Stimulated activated CD4-positive, alpha-beta T cell treated with anti-CD3 and anti-CD28 coated beads, TNF-alpha, amount 100 ng/mL, for 1 hour (primary cell): ENCODE measurements at regions not wholly inside any gene's neighbourhood (a gene's known extent, or its start where the extent isn't known, plus 50 kb on each side); places are given as distances from the start of the nearest gene placed in this dataset.

Source experiments
- DNase-seq, 3 donors: peaks; one replicate each; pipeline ENCODE4 v3.0.0-alpha.2; 2020; ENCODE audit warnings: low read depth in 3 of 3, low spot score in 1 of 3

GRCh38 chr12:94026596-94026995 lies 121.8 kb upstream of the PLXNC1 start:
- DNase-seq, result no peak

GRCh38 chr12:94027561-94027960 lies 120.8 kb upstream of the PLXNC1 start:
- DNase-seq, result no peak

GRCh38 chr12:94031763-94032162 lies 116.6 kb upstream of the PLXNC1 start:
- DNase-seq, result no peak

GRCh38 chr12:94032368-94032767 lies 116.0 kb upstream of the PLXNC1 start:
- no peak for DNase-seq

GRCh38 chr12:94033101-94033500 lies 115.3 kb upstream of the PLXNC1 start:
- DNase-seq, result no peak

GRCh38 chr12:94033784-94034183 lies 114.6 kb upstream of the PLXNC1 start:
- DNase-seq, result no peak

- no peak for DNase-seq
These were observed 110.9 kb upstream of the PLXNC1 start for GRCh38 chr12:94037444-94037843.

- DNase-seq, result no peak
These were observed 109.8 kb upstream of the PLXNC1 start for GRCh38 chr12:94038605-94039004.

- DNase-seq, result no peak
These were observed 109.1 kb upstream of the PLXNC1 start for GRCh38 chr12:94039199-94039840.

GRCh38 chr12:94039914-94040313 lies 108.5 kb upstream of the PLXNC1 start:
- no peak for DNase-seq

- DNase-seq, result no peak
These were observed 106.5 kb upstream of the PLXNC1 start for GRCh38 chr12:94041850-94042249.

- DNase-seq, result no peak
These were observed 106.1 kb upstream of the PLXNC1 start for GRCh38 chr12:94042321-94042720.

GRCh38 chr12:94046626-94047410 lies 101.6 kb upstream of the PLXNC1 start:
- no peak for DNase-seq

- no peak for DNase-seq
These were observed 100.4 kb upstream of the PLXNC1 start for GRCh38 chr12:94047781-94048567.

GRCh38 chr12:94048757-94049156 lies 99.6 kb upstream of the PLXNC1 start:
- DNase-seq, result no peak

- DNase-seq, result no peak
These were observed 98.7 kb upstream of the PLXNC1 start for GRCh38 chr12:94049718-94050117.

- no peak for DNase-seq
These were observed 94.7 kb upstream of the PLXNC1 start for GRCh38 chr12:94053676-94054075.

- no peak for DNase-seq
These were observed 92.8 kb upstream of the PLXNC1 start for GRCh38 chr12:94055528-94055927.

- no peak for DNase-seq
These were observed 91.8 kb upstream of the PLXNC1 start for GRCh38 chr12:94056419-94057158.

GRCh38 chr12:94057262-94058151 lies 90.9 kb upstream of the PLXNC1 start:
- no peak for DNase-seq
